ENCODE measurements at regions not wholly inside any gene's neighbourhood (a gene's known extent, or its start where the extent isn't known, plus 50 kb on each side); places are given as distances from the start of the nearest gene placed in this dataset.
A peak's percentile ranks its signal among the peaks of the same experiment; 100 is the strongest.

DNA sequence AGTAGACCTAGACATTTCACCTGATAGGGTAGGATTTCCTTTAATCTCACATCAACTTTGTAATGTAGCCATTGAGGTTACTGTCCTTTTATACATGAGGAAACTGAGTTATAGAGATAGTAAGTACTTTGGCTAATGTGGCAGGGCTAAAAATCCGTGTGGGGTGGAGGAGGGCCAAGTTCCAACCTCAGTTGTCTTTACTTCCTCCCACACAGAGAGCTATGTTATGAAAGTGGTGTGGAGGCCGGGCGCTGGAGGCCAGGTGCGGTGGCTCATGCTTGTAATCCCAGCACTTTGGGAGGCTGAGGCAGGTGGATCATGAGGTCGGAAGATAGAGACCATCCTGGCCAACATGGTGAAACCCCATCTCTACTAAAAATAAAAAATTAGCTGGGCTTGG, 173.3 kb downstream of the PALM2AKAP2 start:
- DNase-seq: no peak

DNA sequence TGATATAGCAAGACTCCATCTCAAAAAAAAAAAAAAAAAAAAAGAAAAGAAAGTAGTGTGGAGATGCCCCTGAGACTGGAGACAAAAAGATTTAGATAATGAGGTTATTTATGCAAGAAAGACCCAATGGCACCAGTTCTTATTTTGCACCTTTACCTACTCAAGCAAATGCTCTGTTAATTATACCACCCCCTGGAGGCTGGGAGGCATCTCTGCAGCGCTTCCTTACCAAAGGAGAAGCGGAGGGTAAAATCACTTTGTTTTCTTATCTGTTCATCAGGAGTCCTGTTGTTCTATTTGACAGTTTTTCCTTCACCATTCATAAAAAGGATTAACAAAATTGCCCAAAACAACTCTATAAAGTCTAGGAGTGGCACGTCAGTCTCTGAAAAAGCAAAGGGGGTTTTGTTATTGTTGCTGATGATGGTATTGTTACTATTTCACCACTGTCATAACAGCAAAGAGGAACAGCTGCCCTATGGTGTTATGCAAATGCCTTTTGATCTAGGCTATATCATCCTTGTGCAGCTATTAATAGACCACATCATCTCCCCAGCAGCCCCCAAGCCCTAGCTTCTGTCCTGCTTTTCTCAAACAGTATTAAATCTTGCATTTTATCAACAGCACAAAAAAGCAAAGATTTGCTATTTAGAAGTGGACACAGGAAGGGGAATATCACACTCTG, 174.0 kb downstream of the PALM2AKAP2 start:
- no peak for DNase-seq

DNA sequence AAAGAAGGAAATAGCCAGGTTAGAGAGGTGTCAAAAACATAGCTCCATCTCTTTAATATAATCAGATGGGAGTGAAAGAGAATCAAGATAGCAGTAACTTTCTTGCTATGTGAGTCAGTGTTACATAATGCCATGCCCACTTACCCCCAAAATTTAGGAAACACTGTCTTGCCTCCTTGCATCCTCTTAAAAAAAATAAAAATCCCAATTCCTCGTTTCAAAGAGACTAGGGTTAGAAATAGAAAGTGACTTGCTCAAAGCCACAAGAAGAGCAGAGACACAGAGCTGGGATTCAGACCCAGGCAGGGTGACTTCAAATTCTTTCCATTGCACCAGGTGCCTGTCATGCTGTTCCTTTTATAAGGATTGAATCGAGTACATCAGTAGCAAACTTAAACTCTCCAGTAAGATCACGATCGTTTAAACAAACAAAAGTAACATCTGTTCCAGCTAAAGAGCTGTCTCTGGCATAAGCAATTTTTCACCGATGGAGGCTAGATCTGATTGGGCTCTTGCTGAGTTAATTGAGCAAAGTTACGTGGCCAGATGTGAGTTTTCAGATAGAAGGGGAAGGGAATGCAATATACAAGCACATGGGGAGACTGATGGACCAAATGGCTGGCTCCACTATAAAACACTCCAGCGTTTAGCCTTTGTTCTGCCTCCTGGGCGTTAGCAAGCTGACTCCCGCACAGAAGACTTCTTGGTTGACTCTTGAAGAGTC, 176.9 kb downstream of the PALM2AKAP2 start:
- DNase-seq: peak; percentile 17

DNA sequence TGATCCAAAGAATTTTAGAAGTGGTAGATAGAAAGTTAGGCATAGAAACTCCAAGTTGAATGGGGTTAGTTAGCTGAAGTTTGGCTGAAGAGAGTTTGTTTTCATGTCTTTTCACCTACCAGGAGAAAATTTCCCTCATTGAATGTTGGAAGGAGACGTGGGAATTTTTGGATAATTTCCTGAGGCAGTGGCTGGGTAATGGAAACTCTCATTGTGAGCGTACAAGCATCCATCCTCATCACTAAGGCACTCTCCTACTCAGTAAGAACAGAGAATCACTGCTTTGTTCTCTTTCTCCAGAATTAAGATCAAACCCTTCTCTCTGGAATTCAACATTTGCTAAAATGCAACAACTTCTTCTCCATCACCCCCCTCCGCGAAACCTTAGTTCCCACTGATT, 179.7 kb downstream of the PALM2AKAP2 start:
- no peak for DNase-seq

DNA sequence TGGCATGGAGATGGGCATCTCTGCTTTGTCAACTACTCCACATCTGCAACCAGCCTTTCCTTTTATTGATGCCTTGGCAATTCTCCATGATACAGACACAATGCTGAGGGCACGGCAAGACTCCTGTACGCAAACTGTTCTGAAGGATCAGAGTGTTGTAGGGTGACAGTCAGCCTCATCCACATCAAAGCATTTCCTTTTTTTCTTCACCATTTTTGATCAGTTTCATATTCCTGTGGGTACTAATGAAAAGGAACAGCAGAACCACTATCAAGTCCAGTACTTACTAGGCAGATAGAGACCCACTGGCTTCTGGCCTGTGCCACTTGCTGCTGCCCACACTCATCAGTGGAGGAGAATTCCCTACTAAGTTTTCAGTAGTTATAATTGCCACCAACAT, 181.6 kb downstream of the PALM2AKAP2 start:
- DNase-seq: no peak

DNA sequence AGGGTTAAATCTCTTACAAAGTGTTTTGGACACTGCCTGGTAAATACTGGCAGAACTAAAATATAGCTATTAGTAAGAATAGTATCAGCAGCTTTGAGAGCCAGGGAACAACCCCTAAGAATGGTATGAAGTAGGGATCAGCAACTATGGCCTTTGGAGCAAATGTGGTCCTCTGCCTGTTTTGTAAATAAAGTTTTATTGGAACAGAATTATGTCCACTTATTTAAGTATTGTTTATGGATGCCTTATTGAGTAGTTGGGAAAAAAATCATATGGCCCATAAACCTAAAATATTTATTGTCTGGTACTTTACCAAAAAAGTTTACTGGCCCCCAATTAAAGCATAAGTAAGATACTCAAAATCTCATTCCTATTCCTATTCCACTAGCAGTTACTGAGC, 182.2 kb downstream of the PALM2AKAP2 start:
- no peak for DNase-seq

DNA sequence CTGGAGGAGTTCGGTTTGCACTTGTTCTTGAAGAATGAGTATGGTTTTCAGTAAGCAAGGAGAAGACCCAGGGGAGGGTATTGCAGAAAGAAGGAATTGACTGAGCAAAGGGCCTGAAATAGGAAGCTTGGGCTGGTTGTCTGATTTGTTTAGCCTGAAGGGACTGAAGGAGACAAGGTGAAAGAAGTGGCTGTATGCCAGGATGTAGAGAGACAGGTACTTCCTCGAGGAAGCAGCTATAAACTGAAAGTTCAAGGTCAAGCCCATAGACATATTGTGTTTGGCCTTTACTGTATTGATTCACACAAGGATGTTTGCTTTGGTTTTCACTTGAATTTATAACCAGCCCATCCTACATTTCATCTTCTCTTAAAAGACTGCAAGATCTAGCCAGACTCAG, 183.1 kb downstream of the PALM2AKAP2 start:
- DNase-seq: no peak

DNA sequence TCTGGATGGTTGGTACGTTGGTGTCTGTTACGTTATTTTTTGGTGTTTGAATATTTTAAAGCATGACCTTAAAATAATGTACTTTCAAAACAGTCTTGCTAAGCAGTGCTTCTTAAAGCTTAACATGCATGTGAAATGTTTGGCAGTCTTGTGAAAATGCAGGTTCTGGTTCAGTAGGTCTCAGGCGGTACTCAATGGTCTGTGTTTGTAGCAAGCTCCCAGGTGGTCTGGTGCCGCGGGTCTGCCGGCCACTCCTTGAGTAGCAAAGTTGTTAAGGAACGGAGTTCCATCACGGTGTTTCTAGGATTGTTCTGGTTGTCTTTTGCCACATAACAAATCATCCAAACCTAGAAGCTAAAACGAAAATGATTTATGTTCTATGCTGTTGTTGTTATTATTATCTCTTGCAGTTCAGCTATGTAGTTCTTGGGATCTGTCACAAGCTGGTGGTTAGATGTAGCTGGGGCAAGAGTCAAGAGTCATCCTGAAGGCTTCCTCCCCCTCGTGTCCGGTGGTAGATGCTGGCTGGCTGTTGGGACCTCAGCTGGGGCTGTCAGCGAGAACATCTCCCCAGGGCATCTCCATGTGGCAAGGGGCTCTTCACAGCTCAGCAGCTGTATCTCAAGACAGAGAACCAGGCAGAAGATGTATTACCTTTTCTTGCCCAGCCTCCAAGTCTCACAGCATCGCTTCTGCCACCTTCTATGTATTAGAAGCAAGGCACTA, 186.8 kb downstream of the PALM2AKAP2 start:
- no peak for DNase-seq

DNA sequence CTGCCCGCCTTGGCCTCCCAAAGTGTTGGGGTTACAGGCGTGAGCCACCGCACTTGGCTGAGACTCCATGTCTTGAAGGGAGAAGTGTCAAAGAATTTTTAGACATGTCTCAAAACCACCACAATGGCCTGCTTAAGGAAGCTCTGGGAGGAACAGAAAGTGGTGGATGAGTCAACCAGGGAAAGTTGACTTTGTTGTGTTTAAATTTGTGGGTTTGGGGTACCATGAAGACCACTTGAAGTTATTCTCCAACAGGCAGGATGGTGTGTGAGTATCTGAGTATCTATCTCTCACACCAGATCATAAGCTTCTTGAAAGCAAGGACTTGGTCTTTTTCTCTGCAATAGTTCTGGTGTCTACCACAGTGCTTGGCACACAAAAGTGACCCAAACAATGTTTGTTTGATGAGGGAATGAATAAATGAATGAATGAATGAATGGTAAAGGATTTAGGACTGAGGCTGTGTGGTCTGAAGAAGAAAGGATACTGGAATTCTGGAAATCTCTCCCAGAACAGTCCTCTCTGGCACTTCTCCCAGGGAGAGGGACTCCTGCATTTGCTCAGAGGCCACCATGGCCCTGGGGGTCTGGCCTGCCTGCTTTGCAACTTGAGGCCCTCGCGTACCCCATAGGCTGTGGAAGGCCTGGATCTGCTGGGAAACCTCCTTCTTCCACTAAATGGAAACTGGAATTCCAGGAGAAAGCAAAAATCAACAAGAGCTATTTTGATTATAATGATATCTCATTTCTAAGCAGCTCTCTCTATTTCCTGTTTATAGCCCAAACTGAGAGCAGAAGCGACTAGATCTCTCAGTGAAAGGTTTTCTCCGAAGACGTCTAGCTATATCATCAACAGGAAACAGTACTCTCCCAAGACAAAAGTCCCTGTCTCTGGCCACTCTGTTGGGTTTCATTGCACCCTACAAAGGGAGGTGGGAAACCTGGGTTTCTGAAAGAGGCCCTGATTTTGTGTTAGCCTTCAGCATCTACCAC, 187.9 kb downstream of the PALM2AKAP2 start:
- DNase-seq: no peak

DNA sequence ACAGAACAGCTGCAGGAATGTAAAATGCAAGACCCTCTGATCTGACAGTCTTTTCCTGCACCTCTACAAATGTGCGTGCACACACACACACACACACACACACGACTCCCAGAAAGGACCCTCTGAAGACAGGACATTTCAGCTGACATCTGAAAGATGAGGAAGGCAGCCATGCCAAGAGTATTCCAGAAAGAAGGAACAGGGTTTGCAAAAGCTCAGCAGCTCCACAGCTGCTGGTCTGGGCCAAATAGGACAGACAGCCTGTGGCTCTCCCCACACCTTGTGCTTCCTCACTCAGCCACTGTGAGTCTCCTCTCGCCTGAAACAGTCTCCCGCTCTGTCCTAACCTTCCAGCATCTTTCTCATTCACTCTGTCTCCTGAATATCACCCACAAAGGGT, 189.0 kb downstream of the PALM2AKAP2 start:
- no peak for DNase-seq

DNA sequence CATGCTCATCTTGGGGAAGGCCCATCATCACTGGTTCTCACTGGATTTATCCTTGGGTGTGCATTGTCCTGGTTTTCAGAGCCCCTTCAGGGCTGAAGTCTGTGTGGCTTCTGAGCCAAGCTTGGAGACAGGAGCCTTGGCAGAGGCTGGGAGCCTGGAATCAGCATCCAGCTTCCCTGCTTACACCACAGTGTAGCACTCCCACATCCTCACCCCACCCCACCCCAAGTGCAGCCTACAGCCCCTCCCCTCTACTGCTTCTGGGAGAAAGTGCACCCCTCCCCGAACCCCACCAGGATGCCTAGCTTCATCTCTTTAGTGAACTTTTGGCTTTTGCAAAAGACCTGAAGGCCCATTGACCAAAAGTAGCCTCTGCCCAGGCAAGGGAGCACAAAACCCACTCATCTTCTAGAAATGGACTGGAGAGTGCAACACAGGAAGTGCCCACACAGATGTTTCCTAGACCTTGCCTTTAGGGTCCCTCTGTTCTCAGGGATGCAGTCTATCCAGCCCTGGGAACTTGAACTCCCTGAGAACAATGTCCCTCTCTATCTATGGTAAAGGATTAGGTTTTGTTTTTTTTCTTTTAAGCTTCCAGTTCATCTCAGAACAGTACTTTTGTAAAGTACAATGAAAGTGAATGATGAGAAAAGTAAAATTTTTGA, 189.7 kb downstream of the PALM2AKAP2 start:
- no peak for DNase-seq

DNA sequence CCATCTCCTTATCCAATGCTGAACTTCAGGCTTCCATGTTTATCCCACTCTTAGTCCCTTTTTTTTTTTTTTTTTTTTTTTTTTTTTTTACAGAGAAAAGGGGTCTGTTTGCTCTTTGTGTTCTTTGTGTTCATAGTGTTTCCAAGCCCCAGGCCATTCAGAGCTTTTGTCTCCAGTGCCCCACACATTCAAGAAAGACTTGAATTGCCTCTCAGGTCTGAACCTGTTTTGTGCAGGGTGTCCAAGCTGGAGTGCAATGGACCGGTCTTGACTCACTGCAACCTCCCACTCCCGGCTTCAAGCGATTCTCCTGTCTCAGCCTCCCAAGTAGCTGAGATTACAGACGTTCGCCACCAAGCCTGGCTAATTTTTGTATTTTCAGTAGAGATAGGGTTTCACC, 191.2 kb downstream of the PALM2AKAP2 start:
- DNase-seq: no peak

DNA sequence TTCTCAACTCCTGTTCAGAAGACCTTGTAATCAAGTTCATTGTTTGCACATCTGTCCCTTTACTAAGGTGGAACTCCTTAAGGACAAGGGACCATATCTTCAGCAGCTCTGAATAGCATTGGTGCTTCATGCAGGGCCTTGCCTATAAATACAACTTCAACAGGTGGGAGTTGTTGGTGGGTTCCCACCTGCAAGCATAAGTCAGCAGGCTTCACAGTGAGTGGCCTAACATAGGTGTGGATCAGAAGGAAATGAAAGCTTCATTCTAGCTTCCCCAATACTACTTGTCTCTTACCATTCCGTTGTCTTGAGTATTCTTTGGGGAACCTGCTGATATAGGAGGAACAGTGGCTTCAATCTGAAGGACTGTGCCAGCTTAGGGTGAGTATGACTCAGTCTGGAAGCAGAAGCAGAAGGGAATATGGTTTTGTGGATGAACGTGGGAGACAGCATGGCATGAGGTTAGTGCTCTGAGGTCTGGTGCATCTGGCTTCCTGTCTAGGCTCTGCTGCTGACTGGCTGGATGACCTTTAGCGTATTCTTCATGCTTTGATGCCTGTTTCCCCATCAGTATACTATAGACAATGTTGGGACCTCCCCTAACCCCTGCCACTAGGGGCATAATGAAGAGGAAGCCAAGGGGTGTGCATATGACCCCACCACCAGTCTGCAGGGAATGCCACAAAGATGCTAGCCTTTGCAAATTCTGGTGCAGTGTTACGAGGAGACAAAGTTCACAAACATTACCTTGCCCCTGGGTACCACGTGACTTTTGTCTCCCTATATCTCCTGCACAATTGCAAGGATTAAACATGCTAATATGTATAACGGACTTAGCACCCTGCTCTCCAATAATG, 192.3 kb downstream of the PALM2AKAP2 start:
- DNase-seq: no peak

DNA sequence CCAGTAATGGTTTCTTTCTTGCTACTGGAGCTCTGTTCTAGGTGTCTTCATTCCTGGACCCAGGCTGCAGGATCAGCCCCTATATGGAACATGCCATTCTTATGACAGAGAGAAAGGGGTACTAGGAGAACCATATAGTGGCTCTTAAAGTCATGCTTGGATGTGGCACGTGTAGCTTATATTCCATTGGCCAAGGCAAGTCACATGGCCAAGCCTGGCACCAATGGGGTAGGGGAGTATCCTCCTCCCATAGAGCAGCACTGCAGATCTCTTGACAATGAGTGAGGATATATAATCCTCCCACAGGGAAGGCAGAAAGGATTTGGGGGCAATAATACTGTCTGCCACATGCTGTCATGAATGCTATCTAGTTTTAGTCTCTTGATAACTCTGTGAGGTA, 193.3 kb downstream of the PALM2AKAP2 start:
- no peak for DNase-seq

DNA sequence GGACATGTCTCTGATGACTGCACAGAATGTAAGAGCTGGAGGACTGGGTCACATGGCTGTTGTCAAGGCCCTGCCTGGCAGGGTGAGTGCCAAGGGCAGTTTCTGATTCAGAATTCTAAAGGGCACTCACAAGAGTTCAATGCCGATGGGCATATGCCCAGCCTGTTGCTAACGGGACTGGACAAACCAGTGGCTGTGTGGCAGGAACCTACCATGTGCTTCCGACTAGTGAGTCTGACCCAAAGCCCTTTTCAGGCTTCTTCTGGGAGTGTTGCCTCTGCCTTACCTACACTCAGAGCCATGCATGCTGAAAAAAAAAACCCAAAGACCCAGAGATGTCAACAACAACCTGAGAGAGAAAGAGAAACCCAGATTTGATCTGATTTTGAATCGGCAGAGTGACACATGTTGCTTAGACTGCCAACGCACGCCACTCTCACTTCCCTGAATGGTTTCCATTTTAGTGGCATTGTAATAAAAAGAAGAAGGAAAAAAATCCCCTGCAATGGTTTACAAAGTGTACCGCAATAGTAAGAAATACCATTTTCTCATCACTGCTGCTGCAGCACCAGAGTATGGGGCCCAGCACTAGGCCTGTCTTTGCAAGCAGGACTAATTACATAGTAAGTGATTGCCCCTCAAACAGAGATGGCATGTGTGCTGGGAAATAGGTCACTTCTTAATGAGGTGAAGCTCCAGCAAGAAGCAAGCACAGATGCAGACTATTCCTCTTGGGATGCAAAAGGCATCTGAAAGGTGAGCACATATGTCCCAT, 194.3 kb downstream of the PALM2AKAP2 start:
- DNase-seq: no peak

DNA sequence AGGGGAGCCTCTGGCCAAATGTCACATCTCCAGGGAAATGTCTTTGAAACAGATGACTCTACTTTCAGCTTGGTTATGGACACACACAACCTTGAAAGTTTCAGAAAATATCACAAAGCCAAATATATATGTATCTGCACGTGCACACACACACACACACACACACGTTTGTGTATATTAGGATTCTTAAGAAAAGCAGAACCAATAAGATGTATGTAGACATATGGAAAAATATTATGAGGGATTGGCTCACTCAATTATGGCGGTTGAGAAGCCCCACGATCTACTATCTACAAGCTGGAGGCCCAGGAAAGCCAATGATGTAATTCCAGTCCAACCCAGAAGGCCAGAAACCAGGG, 194.9 kb downstream of the PALM2AKAP2 start:
- no peak for DNase-seq

DNA sequence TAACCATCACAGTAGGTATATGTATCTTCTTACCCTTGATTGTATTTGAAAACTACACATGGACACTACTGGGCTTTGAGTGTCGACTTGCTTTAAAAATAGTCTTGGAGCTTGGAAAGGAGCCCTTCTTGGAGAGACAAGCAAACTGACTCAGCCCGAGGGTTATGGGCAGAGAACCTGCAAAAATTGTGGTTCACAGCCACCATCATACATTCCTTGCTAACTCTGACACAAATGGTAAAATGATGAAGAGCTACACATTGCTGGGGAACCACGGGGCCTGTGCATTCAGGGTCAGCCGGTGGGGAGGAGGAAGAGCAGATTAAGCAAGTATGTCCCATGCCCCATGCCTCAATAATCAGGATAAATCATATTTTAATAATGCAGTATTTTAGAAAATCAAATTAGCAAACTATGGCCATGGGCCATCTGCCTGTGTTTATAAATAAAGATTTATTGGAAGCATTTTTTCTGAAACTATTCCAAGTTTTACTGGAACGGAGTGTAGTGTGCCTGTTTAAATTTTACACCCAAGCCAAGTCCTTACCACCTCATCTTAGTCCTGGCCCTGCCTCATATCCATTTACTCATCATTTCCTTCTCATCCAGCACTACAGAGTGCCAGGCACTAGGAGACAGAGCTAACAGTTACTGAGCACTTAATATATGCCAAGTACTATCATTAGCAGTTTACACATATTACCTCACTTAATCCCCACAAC, 195.7 kb downstream of the PALM2AKAP2 start:
- no peak for DNase-seq

DNA sequence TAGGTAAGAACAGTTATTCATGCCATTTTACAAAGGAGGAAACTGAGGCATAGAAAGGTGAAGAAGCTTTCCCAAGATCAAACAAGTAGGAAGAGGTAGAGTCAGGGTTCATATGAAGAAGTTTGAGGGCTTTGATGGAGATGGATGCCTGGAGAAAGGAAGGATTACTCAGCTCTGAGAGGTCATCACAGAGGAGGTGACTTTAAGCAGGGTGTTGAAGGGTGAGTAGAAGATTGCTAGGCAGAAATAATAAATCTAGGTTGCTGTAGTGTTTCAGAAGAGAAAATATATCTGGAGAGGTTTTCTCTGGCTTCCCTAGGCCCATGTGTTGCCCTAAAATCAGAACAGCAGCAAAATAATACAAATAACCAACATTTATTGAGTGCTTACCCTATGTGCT, 196.3 kb downstream of the PALM2AKAP2 start:
- no peak for DNase-seq

DNA sequence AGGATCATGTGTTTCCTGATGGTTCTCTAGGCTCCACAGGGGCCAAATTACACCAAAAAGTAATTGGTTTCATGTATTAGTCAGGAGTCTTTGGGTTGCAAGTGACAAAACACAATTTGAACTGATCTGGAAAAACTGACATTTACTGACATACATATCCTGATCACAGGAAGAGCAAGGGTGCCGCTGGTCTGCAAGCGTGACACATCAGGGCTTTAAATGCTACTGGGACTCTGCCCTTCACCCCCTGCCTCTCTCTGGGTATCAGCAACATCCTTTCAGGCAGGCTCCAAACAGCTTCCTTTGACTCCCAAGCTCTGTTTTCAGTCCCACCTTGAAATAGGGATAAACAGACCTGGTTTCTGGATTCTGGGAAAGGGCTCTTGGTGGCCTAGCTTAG, 197.5 kb downstream of the PALM2AKAP2 start:
- no peak for DNase-seq

DNA sequence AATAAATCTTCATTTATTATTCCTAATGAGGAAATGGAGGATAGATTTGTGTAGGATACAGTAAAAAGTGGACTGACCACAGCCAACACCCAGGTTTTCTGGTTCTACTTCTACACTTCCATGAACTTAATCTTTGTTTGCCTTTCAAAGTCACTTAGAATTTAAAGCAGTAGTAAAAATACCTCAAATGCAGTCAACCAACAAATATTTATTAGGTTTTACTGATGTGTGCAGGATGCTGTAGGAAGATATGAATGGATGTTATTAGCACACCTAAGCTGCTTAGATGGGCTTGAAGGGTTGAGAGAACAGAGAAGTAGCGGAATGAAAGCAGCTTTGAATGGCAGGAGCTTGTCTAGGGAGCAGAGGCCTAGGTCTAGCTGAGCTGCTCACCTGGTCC, 201.1 kb downstream of the PALM2AKAP2 start:
- no peak for DNase-seq
